ENCODE measurements at regions not wholly inside any gene's neighbourhood (a gene's known extent, or its start where the extent isn't known, plus 50 kb on each side); places are given as distances from the start of the nearest gene placed in this dataset.

DNA sequence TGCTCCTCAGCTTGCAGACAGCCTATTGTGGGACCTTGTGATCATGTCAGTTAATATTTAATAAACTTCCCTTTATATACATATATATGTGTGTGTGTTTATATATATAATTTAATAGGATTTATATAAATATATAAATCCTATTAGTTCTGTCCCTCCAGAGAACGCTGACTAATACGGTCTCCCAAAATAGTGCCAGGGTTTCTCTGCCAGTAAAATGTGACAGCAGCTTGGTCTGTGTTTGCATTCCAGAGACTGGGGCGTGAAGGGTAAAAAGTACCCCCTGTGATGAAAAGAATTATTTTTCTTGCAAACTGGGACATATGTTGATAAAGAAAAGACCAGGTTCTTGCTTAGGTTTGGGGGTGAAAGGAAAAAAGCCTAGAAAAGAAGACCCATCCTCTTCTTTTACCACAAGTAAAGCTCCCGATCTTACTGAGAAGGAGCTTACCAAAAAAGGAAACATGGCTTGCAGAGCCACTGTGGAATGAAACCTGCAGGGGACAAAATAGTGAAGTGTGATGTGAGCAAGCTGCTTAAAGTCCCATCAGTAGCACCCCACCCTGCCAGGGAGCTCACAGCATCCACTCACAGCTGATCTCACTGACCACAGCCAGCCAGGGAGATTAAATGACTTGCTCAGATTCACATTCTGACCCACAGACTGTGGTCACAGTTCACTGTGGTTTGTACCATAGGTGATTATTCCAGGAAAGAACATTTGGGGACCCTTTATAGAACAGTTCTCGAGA, 110.9 kb upstream of the RMP24 start:
- TF ChIP-seq, protein P1, sequence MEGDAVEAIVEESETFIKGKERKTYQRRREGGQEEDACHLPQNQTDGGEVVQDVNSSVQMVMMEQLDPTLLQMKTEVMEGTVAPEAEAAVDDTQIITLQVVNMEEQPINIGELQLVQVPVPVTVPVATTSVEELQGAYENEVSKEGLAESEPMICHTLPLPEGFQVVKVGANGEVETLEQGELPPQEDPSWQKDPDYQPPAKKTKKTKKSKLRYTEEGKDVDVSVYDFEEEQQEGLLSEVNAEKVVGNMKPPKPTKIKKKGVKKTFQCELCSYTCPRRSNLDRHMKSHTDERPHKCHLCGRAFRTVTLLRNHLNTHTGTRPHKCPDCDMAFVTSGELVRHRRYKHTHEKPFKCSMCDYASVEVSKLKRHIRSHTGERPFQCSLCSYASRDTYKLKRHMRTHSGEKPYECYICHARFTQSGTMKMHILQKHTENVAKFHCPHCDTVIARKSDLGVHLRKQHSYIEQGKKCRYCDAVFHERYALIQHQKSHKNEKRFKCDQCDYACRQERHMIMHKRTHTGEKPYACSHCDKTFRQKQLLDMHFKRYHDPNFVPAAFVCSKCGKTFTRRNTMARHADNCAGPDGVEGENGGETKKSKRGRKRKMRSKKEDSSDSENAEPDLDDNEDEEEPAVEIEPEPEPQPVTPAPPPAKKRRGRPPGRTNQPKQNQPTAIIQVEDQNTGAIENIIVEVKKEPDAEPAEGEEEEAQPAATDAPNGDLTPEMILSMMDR (conservative IDR thresholded peaks at IDR 0.05; ENCODE audit: low read length) = no peak
- no peak for TF ChIP-seq EZH2phosphoT487 (IDR thresholded peaks at IDR 0.05; ENCODE audit: borderline replicate concordance)
